Adrenal gland (tissue), 5 donors: ENCODE measurements at regions not wholly inside any gene's neighbourhood (a gene's known extent, or its start where the extent isn't known, plus 50 kb on each side); places are given as distances from the start of the nearest gene placed in this dataset.

Source experiments
- CTCF ChIP-seq, 6 experiments: fragments of 450-650 bp in 4 of 6; fragments of 200-600 bp in 2 of 6; sonication (generic) in 1 of 6; IDR thresholded peaks; 1 replicate in 5 of 6; 2 replicates in 1 of 6; pipeline versions ENCODE4 v1.5.1 to v1.8.0; 2016 to 2021; ENCODE audit warnings: antibody characterized with exemption in 6 of 6, mild to moderate bottlenecking in 2 of 6, moderate library complexity in 1 of 6
- POLR2A ChIP-seq, 2 donors: fragments of 450-650 bp; IDR thresholded peaks; one replicate each; pipeline ENCODE4 v1.6.1; 2017; ENCODE audit warnings: antibody characterized with exemption in 2 of 2, mild to moderate bottlenecking in 2 of 2, moderate library complexity in 1 of 2
- donor health status: DM: no; HTN: no; CAD: no.

DNA sequence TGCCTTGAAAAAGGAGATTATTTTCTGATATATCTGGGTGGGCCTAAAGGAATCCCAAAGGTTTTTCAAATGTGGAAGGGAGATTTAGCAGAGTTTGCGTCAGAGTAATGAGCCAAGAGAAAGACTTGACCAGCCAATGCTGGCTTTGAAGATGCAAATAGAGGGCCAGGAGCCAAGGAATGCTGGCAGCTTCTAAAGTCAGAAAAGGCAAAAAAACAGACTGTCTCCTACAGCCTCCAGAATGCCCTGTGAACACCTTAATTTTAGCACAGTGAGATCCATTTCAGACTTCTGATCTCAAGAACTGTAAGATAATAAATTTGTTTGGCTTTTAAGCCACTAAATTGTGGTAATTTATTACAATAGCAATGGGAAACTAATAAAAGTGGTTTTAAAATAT is 122.6 kb upstream of the FREM1 start:
- no peak for TF ChIP-seq CTCF (IDR thresholded peaks at IDR 0.05)
- no peak for TF ChIP-seq POLR2A (IDR thresholded peaks at IDR 0.05)
